ENCODE measurements at regions not wholly inside any gene's neighbourhood (a gene's known extent, or its start where the extent isn't known, plus 50 kb on each side); places are given as distances from the start of the nearest gene placed in this dataset.
"Not testable (repeated sequence)": the region's sequence is repeated elsewhere in the genome, so short reads cannot be mapped to it uniquely, and the experiment has no call there.

- no peak for DNase-seq
Measured at GRCh38 chr15:96804754-96805153, 474.3 kb downstream of the NR2F2 start.

- DNase-seq: no peak
Measured at GRCh38 chr15:96807361-96807760, 476.9 kb downstream of the NR2F2 start.

- DNase-seq: no peak
Measured at GRCh38 chr15:96817900-96818299, 487.4 kb downstream of the NR2F2 start.

- no peak for DNase-seq
Measured at GRCh38 chr15:96818861-96819260, 488.4 kb downstream of the NR2F2 start.

- DNase-seq: no peak
Measured at GRCh38 chr15:96827981-96828380, 497.5 kb downstream of the NR2F2 start.

GRCh38 chr15:96837241-96837970 lies 506.9 kb downstream of the NR2F2 start:
- DNase-seq: no peak

- no peak for DNase-seq
Measured at GRCh38 chr15:96838081-96838480, 507.6 kb downstream of the NR2F2 start.

- DNase-seq: no peak
Measured at GRCh38 chr15:96849271-96849900, 518.9 kb downstream of the NR2F2 start.

GRCh38 chr15:96851613-96852012 lies 521.1 kb downstream of the NR2F2 start:
- DNase-seq: no peak

- DNase-seq: no peak
Measured at GRCh38 chr15:96858694-96859093, 528.2 kb downstream of the NR2F2 start.

GRCh38 chr15:96860741-96861140 lies 530.2 kb downstream of the NR2F2 start:
- DNase-seq: no peak

- DNase-seq: no peak
Measured at GRCh38 chr15:96867992-96868391, 537.5 kb downstream of the NR2F2 start.

- no peak for DNase-seq
Measured at GRCh38 chr15:96869122-96869521, 538.6 kb downstream of the NR2F2 start.

GRCh38 chr15:96869790-96870189 lies 539.3 kb downstream of the NR2F2 start:
- no peak for DNase-seq

GRCh38 chr15:96870580-96870979 lies 540.1 kb downstream of the NR2F2 start:
- peak in 5 of 51 donors; percentile 3 to 29 (median 7) for DNase-seq

GRCh38 chr15:96877442-96877841 lies 546.9 kb downstream of the NR2F2 start:
- not testable (repeated sequence) for DNase-seq

- no peak for DNase-seq
Measured at GRCh38 chr15:96878129-96878528, 547.6 kb downstream of the NR2F2 start.

GRCh38 chr15:96882121-96882772 lies 551.7 kb downstream of the NR2F2 start:
- no peak for DNase-seq

GRCh38 chr15:96887730-96888129 lies 557.2 kb downstream of the NR2F2 start:
- no peak for DNase-seq

GRCh38 chr15:96888764-96889163 lies 558.3 kb downstream of the NR2F2 start:
- no peak for DNase-seq

GRCh38 chr15:96889734-96890480 lies 559.4 kb downstream of the NR2F2 start:
- DNase-seq: no peak

- DNase-seq: no peak
Measured at GRCh38 chr15:96891046-96891445, 560.5 kb downstream of the NR2F2 start.
